GM18505 (cell line): ENCODE measurements at regions not wholly inside any gene's neighbourhood (a gene's known extent, or its start where the extent isn't known, plus 50 kb on each side); places are given as distances from the start of the nearest gene placed in this dataset.
"Not testable (repeated sequence)": the region's sequence is repeated elsewhere in the genome, so short reads cannot be mapped to it uniquely, and the experiment has no call there.

Source experiments
- ATAC-seq: cut with Tn5 transposase; IDR thresholded peaks from one replicate; pipeline ENCODE4 v1.9.1; 2021; ENCODE audit not compliant: unreplicated experiment
- POLR2A ChIP-seq: IDR thresholded peaks from 4 replicates; pipeline ENCODE4 v1.6.1; 2011; ENCODE audit warnings: borderline replicate concordance; ENCODE audit not compliant: insufficient read depth, insufficient read length; ENCODE audit errors: extremely low read depth

GRCh38 chr7:145797507-145797906, 319.1 kb upstream of the CNTNAP2 start:
- no peak for TF ChIP-seq POLR2A
- no peak for ATAC-seq

GRCh38 chr7:145795132-145795531, 321.5 kb upstream of the CNTNAP2 start:
- no peak for TF ChIP-seq POLR2A
- no peak for ATAC-seq

GRCh38 chr7:145784809-145785780, 331.5 kb upstream of the CNTNAP2 start:
- no peak for ATAC-seq
- no peak for TF ChIP-seq POLR2A

- ATAC-seq, result not testable (repeated sequence)
Observed at GRCh38 chr7:145781388-145781787, 335.2 kb upstream of the CNTNAP2 start.

GRCh38 chr7:145779140-145779539, 337.5 kb upstream of the CNTNAP2 start:
- ATAC-seq, result no peak
- TF ChIP-seq POLR2A, result no peak

GRCh38 chr7:145774777-145775176, 341.8 kb upstream of the CNTNAP2 start:
- no peak for ATAC-seq
- TF ChIP-seq POLR2A, result no peak

GRCh38 chr7:145753004-145753403, 363.6 kb upstream of the CNTNAP2 start:
- TF ChIP-seq POLR2A, result no peak
- no peak for ATAC-seq

- TF ChIP-seq POLR2A, result no peak
- ATAC-seq, result no peak
Observed at GRCh38 chr7:145737617-145738016, 379.0 kb upstream of the CNTNAP2 start.

- no peak for TF ChIP-seq POLR2A
- ATAC-seq, result no peak
Observed at GRCh38 chr7:145735061-145735460, 381.5 kb upstream of the CNTNAP2 start.

GRCh38 chr7:145732521-145732920, 384.1 kb upstream of the CNTNAP2 start:
- no peak for TF ChIP-seq POLR2A
- no peak for ATAC-seq

- no peak for TF ChIP-seq POLR2A
- ATAC-seq, result no peak
Observed at GRCh38 chr7:145729691-145730090, 386.9 kb upstream of the CNTNAP2 start.

GRCh38 chr7:145718129-145718528, 398.5 kb upstream of the CNTNAP2 start:
- ATAC-seq, result no peak

GRCh38 chr7:145700488-145700887, 416.1 kb upstream of the CNTNAP2 start:
- TF ChIP-seq POLR2A, result no peak
- ATAC-seq, result no peak

More at GRCh38 chr7:145718129-145718528, 398.5 kb upstream of the CNTNAP2 start:
- no peak for TF ChIP-seq POLR2A

- no peak for ATAC-seq
- TF ChIP-seq POLR2A, result no peak
Observed at GRCh38 chr7:145698526-145699262, 417.9 kb upstream of the CNTNAP2 start.

GRCh38 chr7:145697412-145698107, 419.0 kb upstream of the CNTNAP2 start:
- not testable (repeated sequence) for ATAC-seq
